ENCODE measurements at regions not wholly inside any gene's neighbourhood (a gene's known extent, or its start where the extent isn't known, plus 50 kb on each side); places are given as distances from the start of the nearest gene placed in this dataset.

GRCh38 chr11:29435421-29435820 is 581.4 kb downstream of the KCNA4 start:
- no peak overlapping the region for H3K27ac ChIP-seq
- intact Hi-C loops (cut with DNase I) = no loop called here
- no peaks in the 10 kb centered on the region for H3K27me3 ChIP-seq (ENCODE audit: insufficient read depth in 3 of 3, low read length in 2 of 3)
- H3K9me3 ChIP-seq = no peaks in the 10 kb centered on the region
- H3K36me3 ChIP-seq (ENCODE audit: insufficient read depth in 1 of 2, low read depth in 1 of 2) = no peaks in the 10 kb centered on the region
- TF ChIP-seq, protein P1, sequence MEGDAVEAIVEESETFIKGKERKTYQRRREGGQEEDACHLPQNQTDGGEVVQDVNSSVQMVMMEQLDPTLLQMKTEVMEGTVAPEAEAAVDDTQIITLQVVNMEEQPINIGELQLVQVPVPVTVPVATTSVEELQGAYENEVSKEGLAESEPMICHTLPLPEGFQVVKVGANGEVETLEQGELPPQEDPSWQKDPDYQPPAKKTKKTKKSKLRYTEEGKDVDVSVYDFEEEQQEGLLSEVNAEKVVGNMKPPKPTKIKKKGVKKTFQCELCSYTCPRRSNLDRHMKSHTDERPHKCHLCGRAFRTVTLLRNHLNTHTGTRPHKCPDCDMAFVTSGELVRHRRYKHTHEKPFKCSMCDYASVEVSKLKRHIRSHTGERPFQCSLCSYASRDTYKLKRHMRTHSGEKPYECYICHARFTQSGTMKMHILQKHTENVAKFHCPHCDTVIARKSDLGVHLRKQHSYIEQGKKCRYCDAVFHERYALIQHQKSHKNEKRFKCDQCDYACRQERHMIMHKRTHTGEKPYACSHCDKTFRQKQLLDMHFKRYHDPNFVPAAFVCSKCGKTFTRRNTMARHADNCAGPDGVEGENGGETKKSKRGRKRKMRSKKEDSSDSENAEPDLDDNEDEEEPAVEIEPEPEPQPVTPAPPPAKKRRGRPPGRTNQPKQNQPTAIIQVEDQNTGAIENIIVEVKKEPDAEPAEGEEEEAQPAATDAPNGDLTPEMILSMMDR (IDR thresholded peaks at IDR 0.05) = no peak
- H3K4me1 ChIP-seq = no peaks in the 10 kb centered on the region
- DNase-seq (no peak), ATAC-seq (no peak)
- H3K4me3 ChIP-seq = no peak overlapping the region
- 68 to 82% (median 73%) methylated on average over 1 of the region's 1 CpG for WGBS, 3 donors

DNA sequence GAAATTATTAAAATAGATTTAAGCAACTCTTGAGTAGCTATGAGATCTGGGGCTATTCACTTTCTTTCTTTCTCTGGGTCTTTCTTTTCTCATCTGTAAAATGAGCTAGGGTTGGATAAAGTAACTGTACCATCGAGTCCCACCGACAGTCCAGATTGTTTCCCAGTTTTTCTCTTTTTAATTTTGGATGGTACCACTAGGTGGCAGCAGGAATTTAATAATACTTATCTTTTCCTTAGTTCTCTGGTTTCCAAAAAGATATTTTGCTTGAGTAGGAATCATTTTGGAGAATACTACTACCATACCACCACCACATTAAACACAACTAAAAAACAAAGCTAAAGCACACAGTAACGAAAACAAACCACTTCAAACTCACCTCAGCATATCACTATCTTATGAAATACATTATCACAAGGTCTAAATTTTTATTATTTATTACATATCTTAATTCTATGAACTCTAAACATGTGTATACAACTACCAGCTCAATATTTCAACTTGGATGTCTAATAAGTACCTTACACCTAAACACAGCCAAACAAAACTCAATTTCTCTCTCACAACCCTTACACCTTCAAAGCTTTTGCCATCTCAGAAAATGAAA is 584.0 kb downstream of the KCNA4 start:
- Histone ChIP-seq H3K27me3 (ENCODE audit: insufficient read depth in 3 of 3, low read length in 2 of 3) (no peaks in the 10 kb centered on the region), H3K9me3 (no peaks in the 10 kb centered on the region), H3K36me3 (ENCODE audit: insufficient read depth in 1 of 2, low read depth in 1 of 2) (no peaks in the 10 kb centered on the region), H3K27ac (no peak overlapping the region), H3K4me1 (no peaks in the 10 kb centered on the region), H3K4me3 (no peak overlapping the region)
- WGBS, 3 donors = 22 to 43% (median 27%) methylated on average over 3 of the region's 3 CpGs
- TF ChIP-seq, protein P1 (IDR thresholded peaks at IDR 0.05) = peak; percentile 35
- intact Hi-C loops (cut with DNase I) = no loop called here
- DNase-seq (no peak), ATAC-seq (no peak)

GRCh38 chr11:29405305-29405704 is 611.5 kb downstream of the KCNA4 start:
- DNase-seq = no peak
- intact Hi-C loops (cut with DNase I) = no loop called here
- Histone ChIP-seq H3K9me3 (no peaks in the 10 kb centered on the region), H3K4me1 (no peaks in the 10 kb centered on the region), H3K36me3 (ENCODE audit: insufficient read depth in 1 of 2, low read depth in 1 of 2) (no peaks in the 10 kb centered on the region), H3K27me3 (ENCODE audit: insufficient read depth in 3 of 3, low read length in 2 of 3) (no peaks in the 10 kb centered on the region), H3K27ac (no peak overlapping the region), H3K4me3 (no peak overlapping the region)
- ATAC-seq = no peak
- TF ChIP-seq, protein P1 (IDR thresholded peaks at IDR 0.05) = no peak

DNA sequence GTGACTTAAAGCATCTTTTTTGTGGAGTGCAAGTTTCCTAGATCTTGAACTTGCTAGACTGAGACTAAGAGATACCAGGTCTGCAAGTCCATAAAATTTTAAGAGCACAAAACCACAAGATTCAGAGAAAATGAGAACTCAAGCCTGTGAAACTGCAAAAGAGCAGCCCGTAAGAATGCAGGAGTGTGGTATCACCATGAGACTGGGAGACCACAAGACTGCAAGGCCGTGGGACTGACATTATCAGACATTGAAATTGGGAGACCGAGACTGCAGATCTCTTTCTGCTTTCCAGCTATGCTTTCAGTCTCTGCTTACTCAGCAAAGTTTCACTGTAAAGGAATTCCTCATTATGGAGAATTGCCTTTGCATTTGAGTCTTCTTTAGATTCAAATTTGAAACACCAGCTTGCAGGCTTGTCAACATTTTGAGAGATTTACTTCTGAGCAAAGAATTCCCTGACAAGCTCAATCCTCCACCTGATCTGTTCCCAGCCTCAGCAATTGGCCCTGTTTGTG is 621.2 kb downstream of the KCNA4 start:
- 52 to 71% (median 58%) methylated on average over 3 of the region's 3 CpGs for WGBS, 3 donors
- intact Hi-C loops (cut with DNase I) = no loop called here
- Histone ChIP-seq H3K36me3 (ENCODE audit: insufficient read depth in 1 of 2, low read depth in 1 of 2) (no peaks in the 10 kb centered on the region), H3K4me1 (no peaks in the 10 kb centered on the region), H3K27ac (no peak overlapping the region), H3K9me3 (no peaks in the 10 kb centered on the region), H3K4me3 (no peak overlapping the region), H3K27me3 (ENCODE audit: insufficient read depth in 3 of 3, low read length in 2 of 3) (no peaks in the 10 kb centered on the region)
- ATAC-seq (no peak), DNase-seq (no peak)
- TF ChIP-seq, protein P1 (IDR thresholded peaks at IDR 0.05) = no peak

GRCh38 chr11:29389793-29390192 is 627.0 kb downstream of the KCNA4 start:
- Histone ChIP-seq H3K9me3 (no peaks in the 10 kb centered on the region), H3K4me3 (no peak overlapping the region), H3K27ac (no peak overlapping the region), H3K27me3 (ENCODE audit: insufficient read depth in 3 of 3, low read length in 2 of 3) (no peaks in the 10 kb centered on the region), H3K36me3 (ENCODE audit: insufficient read depth in 1 of 2, low read depth in 1 of 2) (no peaks in the 10 kb centered on the region), H3K4me1 (no peaks in the 10 kb centered on the region)
- ATAC-seq (no peak), DNase-seq (no peak)
- intact Hi-C loops (cut with DNase I) = no loop called here
- TF ChIP-seq, protein P1 (IDR thresholded peaks at IDR 0.05) = no peak
- WGBS, 3 donors = 72 to 78% (median 73%) methylated on average over 1 of the region's 1 CpG

All from psoas muscle (tissue), 7 donors.